ENCODE measurements at regions not wholly inside any gene's neighbourhood (a gene's known extent, or its start where the extent isn't known, plus 50 kb on each side); places are given as distances from the start of the nearest gene placed in this dataset.

- TF ChIP-seq, protein P1, sequence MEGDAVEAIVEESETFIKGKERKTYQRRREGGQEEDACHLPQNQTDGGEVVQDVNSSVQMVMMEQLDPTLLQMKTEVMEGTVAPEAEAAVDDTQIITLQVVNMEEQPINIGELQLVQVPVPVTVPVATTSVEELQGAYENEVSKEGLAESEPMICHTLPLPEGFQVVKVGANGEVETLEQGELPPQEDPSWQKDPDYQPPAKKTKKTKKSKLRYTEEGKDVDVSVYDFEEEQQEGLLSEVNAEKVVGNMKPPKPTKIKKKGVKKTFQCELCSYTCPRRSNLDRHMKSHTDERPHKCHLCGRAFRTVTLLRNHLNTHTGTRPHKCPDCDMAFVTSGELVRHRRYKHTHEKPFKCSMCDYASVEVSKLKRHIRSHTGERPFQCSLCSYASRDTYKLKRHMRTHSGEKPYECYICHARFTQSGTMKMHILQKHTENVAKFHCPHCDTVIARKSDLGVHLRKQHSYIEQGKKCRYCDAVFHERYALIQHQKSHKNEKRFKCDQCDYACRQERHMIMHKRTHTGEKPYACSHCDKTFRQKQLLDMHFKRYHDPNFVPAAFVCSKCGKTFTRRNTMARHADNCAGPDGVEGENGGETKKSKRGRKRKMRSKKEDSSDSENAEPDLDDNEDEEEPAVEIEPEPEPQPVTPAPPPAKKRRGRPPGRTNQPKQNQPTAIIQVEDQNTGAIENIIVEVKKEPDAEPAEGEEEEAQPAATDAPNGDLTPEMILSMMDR (IDR thresholded peaks at IDR 0.05) = no peak
- no peak for TF ChIP-seq POLR2A (IDR thresholded peaks at IDR 0.05)
Measured at GRCh38 chr2:18754286-18754685, 164.9 kb upstream of the NT5C1B start.

Measured in ovary (tissue), 3 donors.